ENCODE measurements at regions not wholly inside any gene's neighbourhood (a gene's known extent, or its start where the extent isn't known, plus 50 kb on each side); places are given as distances from the start of the nearest gene placed in this dataset.

- H3K9ac ChIP-seq (ENCODE audit: low read depth in 1 of 3, low read length in 3 of 3): no peak overlapping the region
- H3K4me1 ChIP-seq (ENCODE audit: control insufficient read depth in 3 of 3, insufficient read depth in 3 of 3, low read length in 3 of 3): peaks cover 3 to 13% (median 7%) of the 10 kb centered on the region in 3 donors
- H3K27ac ChIP-seq (ENCODE audit: low read depth, low read length): no peak overlapping the region
- H3K4me3 ChIP-seq (ENCODE audit: low read length in 3 of 3): no peak overlapping the region
- H3K36me3 ChIP-seq (ENCODE audit: control insufficient read depth in 3 of 3, insufficient read depth in 3 of 3, low read length in 3 of 3): no peaks in the 10 kb centered on the region
- H3K27me3 ChIP-seq (ENCODE audit: control insufficient read depth in 3 of 3, insufficient read depth in 3 of 3, low read length in 3 of 3): peaks cover 4 to 5% (median 4%) of the 10 kb centered on the region in 3 donors
- no peaks in the 10 kb centered on the region for H3K9me3 ChIP-seq (ENCODE audit: control insufficient read depth in 3 of 3, low read length in 3 of 3)
These were observed 141.7 kb upstream of the ADRA1B start for GRCh38 chr5:159774476-159775031.

GRCh38 chr5:159775890-159776289, 140.4 kb upstream of the ADRA1B start:
- peaks cover 4 to 5% (median 4%) of the 10 kb centered on the region in 3 donors for H3K27me3 ChIP-seq (ENCODE audit: control insufficient read depth in 3 of 3, insufficient read depth in 3 of 3, low read length in 3 of 3)
- peaks cover 3 to 13% (median 7%) of the 10 kb centered on the region in 3 donors for H3K4me1 ChIP-seq (ENCODE audit: control insufficient read depth in 3 of 3, insufficient read depth in 3 of 3, low read length in 3 of 3)
- H3K9me3 ChIP-seq (ENCODE audit: control insufficient read depth in 3 of 3, low read length in 3 of 3): no peaks in the 10 kb centered on the region

GRCh38 chr5:159777049-159777660, 139.1 kb upstream of the ADRA1B start:
- Histone ChIP-seq H3K9me3 (ENCODE audit: control insufficient read depth in 3 of 3, low read length in 3 of 3) (no peaks in the 10 kb centered on the region), H3K27me3 (ENCODE audit: control insufficient read depth in 3 of 3, insufficient read depth in 3 of 3, low read length in 3 of 3) (peaks cover 4 to 5% (median 4%) of the 10 kb centered on the region in 3 donors), H3K4me1 (ENCODE audit: control insufficient read depth in 3 of 3, insufficient read depth in 3 of 3, low read length in 3 of 3) (peaks cover 3 to 17% (median 7%) of the 10 kb centered on the region in 3 donors), H3K9ac (ENCODE audit: low read depth in 1 of 3, low read length in 3 of 3) (no peak overlapping the region), H3K36me3 (ENCODE audit: control insufficient read depth in 3 of 3, insufficient read depth in 3 of 3, low read length in 3 of 3) (no peaks in the 10 kb centered on the region), H3K4me3 (ENCODE audit: low read length in 3 of 3) (no peak overlapping the region), H3K27ac (ENCODE audit: low read depth, low read length) (no peak overlapping the region)

More at GRCh38 chr5:159775890-159776289, 140.4 kb upstream of the ADRA1B start:
- no peaks in the 10 kb centered on the region for H3K36me3 ChIP-seq (ENCODE audit: control insufficient read depth in 3 of 3, insufficient read depth in 3 of 3, low read length in 3 of 3)
- no peak overlapping the region for H3K27ac ChIP-seq (ENCODE audit: low read depth, low read length)
- H3K9ac ChIP-seq (ENCODE audit: low read depth in 1 of 3, low read length in 3 of 3): no peak overlapping the region
- H3K4me3 ChIP-seq (ENCODE audit: low read length in 3 of 3): no peak overlapping the region

GRCh38 chr5:159779481-159779880, 136.8 kb upstream of the ADRA1B start:
- H3K27ac ChIP-seq (ENCODE audit: low read depth, low read length): no peak overlapping the region
- H3K9me3 ChIP-seq (ENCODE audit: control insufficient read depth in 3 of 3, low read length in 3 of 3): no peaks in the 10 kb centered on the region
- H3K4me3 ChIP-seq (ENCODE audit: low read length in 3 of 3): no peak overlapping the region
- H3K36me3 ChIP-seq (ENCODE audit: control insufficient read depth in 3 of 3, insufficient read depth in 3 of 3, low read length in 3 of 3): no peaks in the 10 kb centered on the region
- H3K27me3 ChIP-seq (ENCODE audit: control insufficient read depth in 3 of 3, insufficient read depth in 3 of 3, low read length in 3 of 3): peaks cover 1 to 5% (median 4%) of the 10 kb centered on the region in 3 donors
- peaks cover 0 to 4% (median 0%) of the 10 kb centered on the region in 3 donors for H3K4me1 ChIP-seq (ENCODE audit: control insufficient read depth in 3 of 3, insufficient read depth in 3 of 3, low read length in 3 of 3)
- no peak overlapping the region for H3K9ac ChIP-seq (ENCODE audit: low read depth in 1 of 3, low read length in 3 of 3)

GRCh38 chr5:159780246-159780645, 136.0 kb upstream of the ADRA1B start:
- Histone ChIP-seq H3K36me3 (ENCODE audit: control insufficient read depth in 3 of 3, insufficient read depth in 3 of 3, low read length in 3 of 3) (no peaks in the 10 kb centered on the region), H3K9me3 (ENCODE audit: control insufficient read depth in 3 of 3, low read length in 3 of 3) (no peaks in the 10 kb centered on the region), H3K27me3 (ENCODE audit: control insufficient read depth in 3 of 3, insufficient read depth in 3 of 3, low read length in 3 of 3) (peaks cover 0 to 3% (median 0%) of the 10 kb centered on the region in 3 donors), H3K27ac (ENCODE audit: low read depth, low read length) (no peak overlapping the region), H3K4me3 (ENCODE audit: low read length in 3 of 3) (no peak overlapping the region), H3K9ac (ENCODE audit: low read depth in 1 of 3, low read length in 3 of 3) (no peak overlapping the region), H3K4me1 (ENCODE audit: control insufficient read depth in 3 of 3, insufficient read depth in 3 of 3, low read length in 3 of 3) (peaks cover 0 to 4% (median 0%) of the 10 kb centered on the region in 3 donors)

- H3K9me3 ChIP-seq (ENCODE audit: control insufficient read depth in 3 of 3, low read length in 3 of 3): no peaks in the 10 kb centered on the region
- no peaks in the 10 kb centered on the region for H3K36me3 ChIP-seq (ENCODE audit: control insufficient read depth in 3 of 3, insufficient read depth in 3 of 3, low read length in 3 of 3)
- peaks cover 2 to 4% (median 3%) of the 10 kb centered on the region in 3 donors for H3K4me1 ChIP-seq (ENCODE audit: control insufficient read depth in 3 of 3, insufficient read depth in 3 of 3, low read length in 3 of 3)
- H3K27me3 ChIP-seq (ENCODE audit: control insufficient read depth in 3 of 3, insufficient read depth in 3 of 3, low read length in 3 of 3): peaks cover 0 to 4% (median 0%) of the 10 kb centered on the region in 3 donors
- no peak overlapping the region for H3K9ac ChIP-seq (ENCODE audit: low read depth in 1 of 3, low read length in 3 of 3)
- no peak overlapping the region for H3K27ac ChIP-seq (ENCODE audit: low read depth, low read length)
- no peak overlapping the region for H3K4me3 ChIP-seq (ENCODE audit: low read length in 3 of 3)
These were observed 134.6 kb upstream of the ADRA1B start for GRCh38 chr5:159781626-159782157.

- H3K27ac ChIP-seq (ENCODE audit: low read depth, low read length): no peak overlapping the region
- no peak overlapping the region for H3K9ac ChIP-seq (ENCODE audit: low read depth in 1 of 3, low read length in 3 of 3)
- H3K4me3 ChIP-seq (ENCODE audit: low read length in 3 of 3): no peak overlapping the region
- H3K9me3 ChIP-seq (ENCODE audit: control insufficient read depth in 3 of 3, low read length in 3 of 3): no peaks in the 10 kb centered on the region
- peaks cover 2 to 4% (median 3%) of the 10 kb centered on the region in 3 donors for H3K4me1 ChIP-seq (ENCODE audit: control insufficient read depth in 3 of 3, insufficient read depth in 3 of 3, low read length in 3 of 3)
- H3K27me3 ChIP-seq (ENCODE audit: control insufficient read depth in 3 of 3, insufficient read depth in 3 of 3, low read length in 3 of 3): peaks cover 0 to 4% (median 0%) of the 10 kb centered on the region in 3 donors
- no peaks in the 10 kb centered on the region for H3K36me3 ChIP-seq (ENCODE audit: control insufficient read depth in 3 of 3, insufficient read depth in 3 of 3, low read length in 3 of 3)
These were observed 133.9 kb upstream of the ADRA1B start for GRCh38 chr5:159782197-159782994.

- Histone ChIP-seq H3K9me3 (ENCODE audit: control insufficient read depth in 3 of 3, low read length in 3 of 3) (no peaks in the 10 kb centered on the region), H3K9ac (ENCODE audit: low read depth in 1 of 3, low read length in 3 of 3) (no peak overlapping the region), H3K4me1 (ENCODE audit: control insufficient read depth in 3 of 3, insufficient read depth in 3 of 3, low read length in 3 of 3) (peaks cover 2 to 7% (median 3%) of the 10 kb centered on the region in 3 donors), H3K27ac (ENCODE audit: low read depth, low read length) (no peak overlapping the region), H3K27me3 (ENCODE audit: control insufficient read depth in 3 of 3, insufficient read depth in 3 of 3, low read length in 3 of 3) (peaks cover 0 to 4% (median 0%) of the 10 kb centered on the region in 3 donors), H3K36me3 (ENCODE audit: control insufficient read depth in 3 of 3, insufficient read depth in 3 of 3, low read length in 3 of 3) (no peaks in the 10 kb centered on the region), H3K4me3 (ENCODE audit: low read length in 3 of 3) (no peak overlapping the region)
These were observed 133.3 kb upstream of the ADRA1B start for GRCh38 chr5:159782995-159783300.

GRCh38 chr5:159783726-159784247, 132.5 kb upstream of the ADRA1B start:
- H3K27ac ChIP-seq (ENCODE audit: low read depth, low read length): no peak overlapping the region
- H3K4me3 ChIP-seq (ENCODE audit: low read length in 3 of 3): no peak overlapping the region
- H3K36me3 ChIP-seq (ENCODE audit: control insufficient read depth in 3 of 3, insufficient read depth in 3 of 3, low read length in 3 of 3): no peaks in the 10 kb centered on the region
- peaks cover 3 to 8% (median 4%) of the 10 kb centered on the region in 3 donors for H3K4me1 ChIP-seq (ENCODE audit: control insufficient read depth in 3 of 3, insufficient read depth in 3 of 3, low read length in 3 of 3)
- no peaks in the 10 kb centered on the region for H3K9me3 ChIP-seq (ENCODE audit: control insufficient read depth in 3 of 3, low read length in 3 of 3)
- H3K9ac ChIP-seq (ENCODE audit: low read depth in 1 of 3, low read length in 3 of 3): no peak overlapping the region
- H3K27me3 ChIP-seq (ENCODE audit: control insufficient read depth in 3 of 3, insufficient read depth in 3 of 3, low read length in 3 of 3): peaks cover 0 to 4% (median 0%) of the 10 kb centered on the region in 3 donors

Data from skeletal muscle tissue (tissue), 3 donors.